ENCODE measurements at regions not wholly inside any gene's neighbourhood (a gene's known extent, or its start where the extent isn't known, plus 50 kb on each side); places are given as distances from the start of the nearest gene placed in this dataset.
"Not testable (repeated sequence)": the region's sequence is repeated elsewhere in the genome, so short reads cannot be mapped to it uniquely, and the experiment has no call there.

DNA sequence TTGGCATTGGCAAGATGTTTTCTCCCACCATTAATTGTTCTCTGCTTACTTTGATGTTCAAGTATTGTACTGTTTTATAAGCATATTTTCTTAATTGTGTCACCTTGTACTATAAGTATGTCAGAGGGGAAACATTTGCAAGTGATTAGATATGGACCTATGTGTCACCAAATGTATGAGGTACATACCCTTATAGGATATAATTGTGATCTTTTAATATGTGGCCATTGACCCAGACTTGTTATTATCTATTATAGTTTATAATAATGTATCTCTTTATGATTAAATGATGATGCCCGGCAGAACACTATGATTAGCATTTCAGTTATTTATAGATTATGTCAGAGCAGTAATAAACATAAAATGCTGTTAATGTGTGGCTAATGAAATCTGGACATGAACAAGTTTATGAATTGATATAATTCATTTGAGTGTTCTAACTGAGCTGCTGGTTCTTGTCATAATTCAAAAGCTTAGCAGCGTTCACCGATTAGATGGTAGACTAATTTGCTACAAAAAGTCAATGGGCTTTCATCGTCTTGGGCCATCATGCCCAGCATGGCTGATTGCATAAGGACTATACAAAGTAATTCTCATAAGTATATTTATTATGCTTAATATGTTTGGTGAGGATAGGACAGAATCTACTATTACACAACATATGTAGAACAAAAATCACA lies 480.9 kb upstream of the FANCL start:
- DNase-seq, result no peak

DNA sequence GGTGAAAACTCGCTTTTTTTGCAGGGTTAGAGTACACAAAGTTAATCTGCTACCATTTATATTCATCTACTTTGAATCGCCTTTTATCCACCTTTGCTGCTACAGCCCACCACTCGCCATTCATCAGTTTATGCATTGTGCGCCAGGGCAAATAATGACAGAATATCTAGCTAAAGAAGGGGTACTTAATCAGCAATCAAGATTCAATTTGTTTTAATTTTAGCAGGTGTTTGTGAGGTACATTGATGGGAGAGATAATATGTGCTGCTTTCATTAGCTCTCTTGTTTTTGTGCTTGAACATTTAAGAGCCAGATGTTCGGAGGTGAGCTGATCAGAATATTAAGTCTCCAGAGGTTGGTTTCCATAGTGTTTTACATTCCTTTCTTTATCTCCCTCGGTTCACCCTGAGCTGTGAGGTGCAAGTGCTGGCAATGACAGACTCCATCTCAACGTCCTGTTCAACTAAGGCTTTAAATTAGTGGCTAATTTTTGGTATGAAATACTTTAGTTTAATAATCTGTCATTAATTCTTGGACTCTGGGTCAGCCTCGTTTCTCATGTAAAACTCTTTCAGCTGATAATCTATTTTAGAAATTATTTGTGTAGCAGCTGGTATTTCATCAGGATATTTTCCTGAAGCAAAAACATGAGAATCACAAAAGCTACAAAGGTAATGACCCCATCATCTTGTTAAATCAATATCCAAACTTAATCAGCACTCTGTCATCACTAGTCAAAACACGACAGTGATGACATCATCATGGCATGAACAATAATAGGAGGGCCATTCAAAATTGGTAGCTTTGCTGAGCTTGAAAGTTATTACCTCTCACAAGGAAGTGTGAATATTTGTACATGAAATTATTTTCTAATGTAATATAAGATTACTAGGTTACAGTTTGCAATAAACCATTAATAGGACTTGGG lies 479.9 kb upstream of the FANCL start:
- DNase-seq, result no peak

DNA sequence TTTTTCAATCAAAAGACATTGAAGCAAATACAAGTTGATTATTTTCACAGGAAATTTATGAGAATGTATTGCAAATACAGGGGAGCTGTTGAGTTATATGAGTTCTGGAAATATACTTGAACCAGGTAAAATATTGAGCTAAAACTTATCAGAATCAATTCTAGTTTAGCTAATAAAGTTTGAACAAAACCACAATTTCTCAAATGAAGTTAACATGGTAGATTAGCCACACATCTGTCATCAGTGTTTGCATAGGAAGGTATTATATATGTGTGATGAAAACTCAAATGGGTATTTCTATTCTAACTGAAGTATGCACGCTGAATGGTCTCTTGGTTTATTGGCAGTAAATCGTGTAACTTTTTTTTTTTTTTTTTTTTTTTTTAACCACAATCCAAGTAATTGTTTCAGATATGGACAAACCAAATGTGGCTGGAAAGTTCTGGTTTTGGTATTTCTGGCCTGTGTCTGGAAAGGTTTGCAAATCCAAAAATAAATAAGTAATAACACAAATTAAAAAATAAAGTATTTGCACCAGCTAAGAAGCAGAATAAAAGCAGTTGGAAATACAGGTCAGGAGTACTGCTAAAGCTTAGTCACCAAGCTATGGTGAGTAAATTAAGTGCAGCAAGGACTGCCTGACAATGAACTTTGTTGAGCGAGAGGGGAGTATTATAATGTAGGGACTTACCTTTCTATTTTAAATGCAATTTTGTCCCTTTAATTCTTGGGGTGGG lies 479.1 kb upstream of the FANCL start:
- no peak for DNase-seq

- DNase-seq, result no peak
Observed at GRCh38 chr2:58715344-58715743, 474.2 kb upstream of the FANCL start.

DNA sequence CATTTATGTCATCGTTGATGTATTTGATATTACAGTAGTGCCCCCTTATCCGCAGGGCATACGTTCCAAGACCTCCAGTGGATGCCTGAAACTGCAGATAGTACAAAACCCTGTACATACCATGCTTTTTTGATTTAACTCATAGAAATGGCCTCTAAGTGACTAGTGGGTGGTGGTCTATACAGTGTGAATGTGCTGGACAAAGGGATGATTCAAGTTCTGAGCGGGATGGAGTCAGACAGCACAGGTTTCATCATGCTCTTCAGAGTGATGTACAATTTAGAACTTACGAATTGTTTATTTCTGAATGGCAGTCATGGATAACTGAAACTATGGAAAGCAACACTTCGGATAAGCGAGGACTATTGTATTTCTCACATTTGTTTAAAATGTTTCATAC lies 473.1 kb upstream of the FANCL start:
- DNase-seq, result no peak

DNA sequence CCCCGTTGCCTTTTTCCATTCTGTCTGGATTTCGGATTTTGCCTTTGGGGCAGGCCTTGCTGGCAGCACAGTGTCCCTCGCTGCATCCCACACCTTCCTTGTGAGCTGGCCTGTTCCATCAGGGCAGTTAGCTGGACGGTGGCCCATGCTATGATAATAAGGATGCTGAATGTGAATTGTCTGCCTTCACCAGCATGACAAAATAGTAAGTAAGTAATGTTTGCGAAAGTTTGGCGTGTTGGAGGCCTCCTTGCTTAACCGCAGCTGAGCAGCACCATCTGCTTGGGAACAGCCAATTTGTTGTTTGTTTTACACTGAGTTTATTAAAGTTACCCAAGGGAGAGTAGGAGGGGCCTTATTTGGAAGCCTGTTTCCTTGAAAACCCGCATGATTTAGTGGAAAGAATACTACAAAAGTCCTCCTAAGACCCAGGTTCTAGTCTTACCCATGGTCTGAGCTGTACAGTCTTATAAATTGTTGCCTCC lies 469.7 kb upstream of the FANCL start:
- no peak for DNase-seq

DNA sequence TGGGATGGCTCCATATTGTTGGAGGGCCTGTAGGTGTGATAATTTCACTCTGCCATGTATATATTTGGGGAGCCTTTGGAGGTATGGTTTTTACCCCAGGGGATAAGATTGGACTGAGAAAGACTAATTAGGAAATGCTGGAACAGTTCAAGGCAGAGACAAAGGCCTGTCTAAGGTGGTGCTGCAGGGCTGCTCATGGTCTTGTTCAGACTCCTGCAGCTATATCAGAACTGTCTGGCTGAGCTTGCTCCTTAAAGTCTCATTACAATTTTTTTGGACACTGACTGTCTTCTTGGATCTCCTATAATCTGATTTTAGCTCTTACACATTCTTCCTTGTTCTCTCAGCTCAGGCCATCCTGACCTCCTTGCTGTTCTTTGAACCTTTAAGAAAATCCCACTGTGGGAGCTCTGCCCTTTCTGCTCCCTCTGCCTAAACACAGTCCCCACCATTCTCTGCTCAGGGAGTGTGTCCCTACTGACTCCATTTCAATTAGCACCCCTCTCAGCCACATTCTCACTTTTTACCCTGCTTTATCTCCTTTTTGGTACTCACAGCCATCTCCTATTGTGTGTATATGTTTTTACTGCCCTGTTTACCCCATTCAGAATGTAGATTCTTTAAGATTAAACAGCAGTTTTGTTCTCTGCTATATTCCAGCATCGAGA lies 468.7 kb upstream of the FANCL start:
- DNase-seq, result no peak

GRCh38 chr2:58709274-58709673 lies 468.1 kb upstream of the FANCL start:
- DNase-seq, result no peak

- no peak for DNase-seq
Observed at GRCh38 chr2:58708565-58708964, 467.4 kb upstream of the FANCL start.

DNA sequence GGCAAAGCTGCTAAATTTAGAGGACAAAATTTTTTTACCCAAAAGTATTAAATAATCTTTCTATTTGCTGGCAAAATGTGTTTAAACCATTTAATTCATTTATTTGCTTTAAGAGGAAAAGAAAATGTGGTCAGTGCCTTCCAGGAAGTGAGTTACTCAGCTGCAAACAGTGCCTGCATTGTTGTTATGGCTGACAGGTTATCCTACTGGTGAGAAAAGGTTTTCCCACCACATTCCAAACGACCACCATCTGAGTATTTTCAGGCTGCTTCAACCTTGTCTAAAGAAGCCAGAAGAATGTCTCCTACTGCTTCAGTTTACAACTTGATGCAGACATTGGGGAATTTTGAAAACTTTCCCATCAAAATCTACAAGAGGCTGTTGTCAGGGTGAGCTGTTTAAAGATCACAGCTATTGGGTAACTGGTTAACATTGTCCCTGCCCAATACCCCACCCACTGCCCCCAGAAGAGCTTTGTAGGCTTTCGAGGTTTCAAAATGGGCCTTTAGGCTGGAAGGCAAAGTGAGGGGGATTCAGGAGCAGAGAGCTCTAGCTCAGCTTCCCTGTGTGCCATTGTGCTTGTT lies 461.3 kb upstream of the FANCL start:
- DNase-seq, result no peak

GRCh38 chr2:58701688-58702301 lies 460.7 kb upstream of the FANCL start:
- no peak for DNase-seq

GRCh38 chr2:58700591-58700990 lies 459.5 kb upstream of the FANCL start:
- no peak for DNase-seq

DNA sequence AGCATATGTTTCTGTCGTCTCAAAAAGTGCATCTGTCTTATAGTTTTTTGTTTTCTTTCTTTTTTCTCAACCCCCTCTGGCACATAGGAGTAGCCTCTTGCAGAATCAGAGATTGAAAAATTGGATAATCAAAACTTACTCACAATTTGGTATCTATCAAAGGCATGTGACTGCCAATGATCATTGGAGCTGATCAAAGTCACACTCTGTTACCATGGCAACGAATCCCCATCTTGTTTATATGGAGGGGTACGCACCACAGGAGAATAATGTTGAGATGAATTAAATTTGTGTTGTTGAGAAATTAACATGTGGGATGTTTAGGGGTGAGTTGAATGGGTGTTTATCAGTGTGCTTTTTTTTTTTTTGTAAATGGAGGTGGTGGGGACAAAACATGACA lies 458.3 kb upstream of the FANCL start:
- DNase-seq, result no peak

DNA sequence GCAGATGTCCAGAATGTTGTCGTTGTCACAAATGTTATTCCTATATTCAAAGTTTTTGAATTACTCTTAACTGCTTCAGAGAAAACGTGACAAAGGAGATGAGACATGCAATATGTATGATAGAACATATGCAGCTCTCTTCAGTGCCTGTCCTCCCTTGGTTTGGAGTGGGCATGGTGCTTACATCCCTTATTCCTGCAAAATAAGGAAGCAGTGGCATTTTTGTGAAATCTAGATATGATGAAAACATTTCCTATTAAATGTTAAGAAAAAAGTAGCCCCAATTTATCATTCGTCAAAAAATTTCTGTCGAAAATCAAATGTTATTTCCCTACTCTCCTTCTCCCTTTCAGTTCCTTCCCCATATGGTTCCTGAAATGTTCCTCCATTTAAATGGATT lies 457.5 kb upstream of the FANCL start:
- no peak for DNase-seq

DNA sequence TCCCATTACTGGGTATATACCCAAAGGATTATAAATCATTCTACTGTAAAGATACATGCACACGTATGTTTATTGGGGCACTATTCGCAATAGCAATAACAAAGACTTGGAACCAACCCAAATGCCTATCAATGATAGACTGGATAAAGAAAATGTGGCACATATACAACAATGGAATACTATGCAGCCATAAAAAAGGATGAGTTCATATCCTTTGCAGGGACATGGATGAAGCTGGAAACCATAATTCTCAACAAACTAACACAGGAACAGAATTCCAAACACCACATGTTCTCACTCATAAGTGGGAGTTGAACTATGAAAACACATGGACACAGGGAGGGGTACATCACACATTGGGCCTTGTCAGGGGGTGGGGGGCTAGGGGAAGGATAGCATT lies 453.0 kb upstream of the FANCL start:
- DNase-seq, result not testable (repeated sequence)

DNA sequence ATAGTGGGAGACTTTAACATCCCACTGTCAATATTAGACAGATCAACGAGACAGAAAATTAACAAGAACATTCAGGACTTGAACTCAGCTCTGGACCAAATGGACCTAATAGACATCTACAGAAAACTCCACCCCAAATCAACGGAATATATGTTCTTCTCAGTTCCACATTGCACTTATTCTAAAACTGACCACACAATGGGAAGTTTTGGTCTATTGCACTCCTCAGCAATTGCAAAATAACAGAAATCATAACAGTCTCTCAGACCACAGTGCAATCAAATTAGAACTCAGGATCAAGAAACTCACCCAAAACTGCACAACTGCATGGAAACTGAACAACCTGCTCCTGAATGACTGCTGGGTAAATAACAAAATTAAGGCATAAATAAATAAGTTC lies 449.9 kb upstream of the FANCL start:
- DNase-seq, result not testable (repeated sequence)

DNA sequence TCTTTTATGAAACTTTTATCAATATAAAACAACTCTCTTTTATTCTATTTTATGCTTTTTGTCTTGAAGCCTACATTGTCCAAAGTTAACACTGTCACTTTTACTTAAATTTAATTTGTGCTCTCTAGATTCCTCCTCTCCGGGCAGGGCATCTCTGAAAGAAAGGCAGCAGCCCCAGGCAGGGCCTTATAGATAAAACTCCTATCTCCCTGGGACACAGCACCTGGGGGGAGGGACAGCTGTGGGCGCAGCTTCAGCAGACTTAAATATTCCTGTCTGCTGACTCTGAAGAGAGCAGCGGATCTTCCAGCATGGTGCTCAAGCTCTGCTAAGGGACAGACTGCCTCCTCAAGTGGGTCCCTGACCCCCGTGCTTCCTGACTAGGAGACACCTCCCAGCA lies 447.7 kb upstream of the FANCL start:
- DNase-seq, result no peak

GRCh38 chr2:58686776-58687175 lies 445.7 kb upstream of the FANCL start:
- no peak for DNase-seq

DNA sequence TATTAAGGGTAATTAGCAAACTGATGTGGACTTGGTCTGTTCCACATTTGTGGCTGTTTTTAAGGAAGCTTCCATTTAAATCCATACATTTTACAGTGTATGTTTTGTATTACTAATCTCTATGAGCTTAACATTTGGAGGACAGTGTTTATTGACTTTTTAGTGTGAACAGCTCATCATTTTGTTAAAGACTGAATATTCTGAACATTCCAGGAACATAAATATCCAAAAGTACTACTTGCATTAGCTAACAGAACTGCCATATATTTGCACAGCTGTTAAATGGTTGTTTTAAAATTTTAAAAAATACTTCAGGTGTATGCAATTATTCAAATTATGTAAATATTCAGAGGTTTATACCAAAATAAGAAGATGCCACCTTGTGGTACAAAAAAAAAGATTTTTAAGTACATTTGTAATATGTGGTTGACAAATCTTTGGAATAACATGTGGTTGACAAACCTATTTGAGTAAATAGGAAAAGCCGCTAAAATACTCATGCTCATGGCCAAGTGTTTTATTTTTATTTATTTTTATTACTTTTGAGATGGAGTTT lies 439.7 kb upstream of the FANCL start:
- DNase-seq, result no peak

- no peak for DNase-seq
Observed at GRCh38 chr2:58677748-58678147, 436.6 kb upstream of the FANCL start.

GRCh38 chr2:58671675-58672074 lies 430.6 kb upstream of the FANCL start:
- no peak for DNase-seq

- no peak for DNase-seq
Observed at GRCh38 chr2:58669998-58670397, 428.9 kb upstream of the FANCL start.

Data from NCI-H1092 (cell line).